ENCODE measurements at regions not wholly inside any gene's neighbourhood (a gene's known extent, or its start where the extent isn't known, plus 50 kb on each side); places are given as distances from the start of the nearest gene placed in this dataset.

DNA sequence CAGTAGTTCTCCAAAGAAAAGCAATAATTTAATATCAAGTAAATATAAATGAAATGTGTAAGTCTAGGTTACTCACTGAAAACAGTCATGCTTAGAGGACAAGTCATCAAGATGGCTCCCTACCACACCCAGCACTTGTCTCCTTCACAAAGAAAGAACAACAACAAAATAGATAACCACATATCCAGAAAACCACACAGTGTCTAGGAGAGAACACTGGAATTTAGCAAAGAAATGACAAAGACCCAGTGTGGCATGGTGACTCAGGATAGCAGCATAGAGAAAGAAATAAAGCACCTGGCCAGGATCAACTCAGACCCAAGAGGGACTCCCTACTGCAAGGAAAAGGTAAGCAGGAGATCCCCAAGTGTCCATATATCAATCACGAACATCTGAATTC is 356.2 kb downstream of the TMEM161B start:
- Histone ChIP-seq H3K36me3 (no peaks in the 10 kb centered on the region), H3K9me3 (ENCODE audit: low read depth) (no peaks in the 10 kb centered on the region), H3K4me1 (ENCODE audit: low read depth) (no peaks in the 10 kb centered on the region), H3K27me3 (no peaks in the 10 kb centered on the region), H3K27ac (no peak overlapping the region), H3K4me3 (no peak overlapping the region)
- TF ChIP-seq, protein P1, sequence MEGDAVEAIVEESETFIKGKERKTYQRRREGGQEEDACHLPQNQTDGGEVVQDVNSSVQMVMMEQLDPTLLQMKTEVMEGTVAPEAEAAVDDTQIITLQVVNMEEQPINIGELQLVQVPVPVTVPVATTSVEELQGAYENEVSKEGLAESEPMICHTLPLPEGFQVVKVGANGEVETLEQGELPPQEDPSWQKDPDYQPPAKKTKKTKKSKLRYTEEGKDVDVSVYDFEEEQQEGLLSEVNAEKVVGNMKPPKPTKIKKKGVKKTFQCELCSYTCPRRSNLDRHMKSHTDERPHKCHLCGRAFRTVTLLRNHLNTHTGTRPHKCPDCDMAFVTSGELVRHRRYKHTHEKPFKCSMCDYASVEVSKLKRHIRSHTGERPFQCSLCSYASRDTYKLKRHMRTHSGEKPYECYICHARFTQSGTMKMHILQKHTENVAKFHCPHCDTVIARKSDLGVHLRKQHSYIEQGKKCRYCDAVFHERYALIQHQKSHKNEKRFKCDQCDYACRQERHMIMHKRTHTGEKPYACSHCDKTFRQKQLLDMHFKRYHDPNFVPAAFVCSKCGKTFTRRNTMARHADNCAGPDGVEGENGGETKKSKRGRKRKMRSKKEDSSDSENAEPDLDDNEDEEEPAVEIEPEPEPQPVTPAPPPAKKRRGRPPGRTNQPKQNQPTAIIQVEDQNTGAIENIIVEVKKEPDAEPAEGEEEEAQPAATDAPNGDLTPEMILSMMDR (IDR thresholded peaks at IDR 0.05; ENCODE audit: low read depth, low read length), result no peak
- DNase-seq (ENCODE audit: low read depth in 1 of 2, low spot score in 1 of 2), result no peak

DNA sequence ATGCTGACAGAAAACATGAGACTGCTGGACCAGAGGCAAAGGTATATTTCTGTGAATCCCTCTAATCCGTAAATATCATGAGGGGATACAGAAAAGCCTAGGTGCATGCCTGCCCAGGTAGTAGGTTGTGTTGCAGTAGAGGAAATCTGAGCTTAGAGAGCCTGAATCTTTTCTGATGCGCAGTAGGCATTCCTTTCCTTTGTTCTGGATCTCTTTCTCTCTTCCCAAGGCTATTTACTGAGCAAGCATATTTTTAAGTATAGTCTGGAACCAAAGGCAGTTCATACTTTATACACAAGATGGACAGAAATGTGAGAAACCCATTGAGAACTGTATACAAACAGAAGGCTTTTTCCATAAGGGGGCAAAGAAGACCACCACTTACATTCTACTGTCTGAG is 359.3 kb downstream of the TMEM161B start:
- TF ChIP-seq, protein P1 (IDR thresholded peaks at IDR 0.05; ENCODE audit: low read depth, low read length), result no peak
- H3K9me3 ChIP-seq (ENCODE audit: low read depth), result no peaks in the 10 kb centered on the region
- no peaks in the 10 kb centered on the region for H3K4me1 ChIP-seq (ENCODE audit: low read depth)
- H3K27me3 ChIP-seq, result no peaks in the 10 kb centered on the region
- no peaks in the 10 kb centered on the region for H3K36me3 ChIP-seq
- no peak overlapping the region for H3K4me3 ChIP-seq
- no peak for DNase-seq (ENCODE audit: low read depth in 1 of 2, low spot score in 1 of 2)
- no peak overlapping the region for H3K27ac ChIP-seq

DNA sequence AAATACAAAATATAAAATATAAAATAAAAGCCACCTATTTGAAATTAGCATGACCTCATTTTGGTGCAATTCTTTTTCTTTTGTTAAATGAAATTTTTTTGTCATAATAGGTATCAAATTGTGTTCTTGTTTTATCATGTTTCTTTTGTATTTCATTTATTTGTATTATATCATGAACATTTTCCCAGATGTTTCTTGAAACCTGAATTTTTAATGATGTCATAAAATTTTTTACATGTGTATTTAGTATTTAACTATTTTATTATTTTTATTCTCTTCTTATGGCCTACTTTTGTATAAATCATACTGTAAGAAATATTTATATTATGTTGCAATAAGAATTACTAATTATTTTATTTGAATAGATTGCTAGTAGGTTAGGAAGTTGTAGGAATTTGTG is 361.7 kb downstream of the TMEM161B start:
- H3K9me3 ChIP-seq (ENCODE audit: low read depth), result no peaks in the 10 kb centered on the region
- no peak overlapping the region for H3K27ac ChIP-seq
- H3K4me1 ChIP-seq (ENCODE audit: low read depth), result no peaks in the 10 kb centered on the region
- H3K4me3 ChIP-seq, result no peak overlapping the region
- H3K27me3 ChIP-seq, result no peaks in the 10 kb centered on the region
- TF ChIP-seq, protein P1 (IDR thresholded peaks at IDR 0.05; ENCODE audit: low read depth, low read length), result no peak
- DNase-seq (ENCODE audit: low read depth in 1 of 2, low spot score in 1 of 2), result no peak
- H3K36me3 ChIP-seq, result no peaks in the 10 kb centered on the region

DNA sequence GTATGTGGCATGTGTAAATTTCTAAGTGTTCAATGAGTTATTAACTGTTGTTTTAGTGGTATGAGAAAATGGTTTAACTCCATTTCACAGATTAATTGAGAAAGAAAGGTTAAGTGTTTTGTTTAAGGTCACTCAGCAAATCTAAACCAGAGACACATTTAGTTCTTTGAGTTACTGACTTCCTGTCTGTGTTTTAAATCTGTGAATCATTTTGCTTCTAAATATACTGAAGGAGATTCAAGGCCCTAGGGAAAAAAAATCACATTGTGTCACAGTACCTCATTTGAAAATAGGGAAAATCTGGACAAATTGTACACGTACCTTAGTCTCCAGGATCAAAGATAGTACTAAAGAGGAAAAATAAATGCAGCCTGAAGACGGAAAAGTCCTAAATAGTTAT is 368.2 kb downstream of the TMEM161B start:
- no peaks in the 10 kb centered on the region for H3K4me1 ChIP-seq (ENCODE audit: low read depth)
- H3K27me3 ChIP-seq, result no peaks in the 10 kb centered on the region
- no peak overlapping the region for H3K4me3 ChIP-seq
- H3K36me3 ChIP-seq, result no peaks in the 10 kb centered on the region
- no peak overlapping the region for H3K27ac ChIP-seq
- no peak for DNase-seq (ENCODE audit: low read depth in 1 of 2, low spot score in 1 of 2)
- no peaks in the 10 kb centered on the region for H3K9me3 ChIP-seq (ENCODE audit: low read depth)
- TF ChIP-seq, protein P1 (IDR thresholded peaks at IDR 0.05; ENCODE audit: low read depth, low read length), result no peak

DNA sequence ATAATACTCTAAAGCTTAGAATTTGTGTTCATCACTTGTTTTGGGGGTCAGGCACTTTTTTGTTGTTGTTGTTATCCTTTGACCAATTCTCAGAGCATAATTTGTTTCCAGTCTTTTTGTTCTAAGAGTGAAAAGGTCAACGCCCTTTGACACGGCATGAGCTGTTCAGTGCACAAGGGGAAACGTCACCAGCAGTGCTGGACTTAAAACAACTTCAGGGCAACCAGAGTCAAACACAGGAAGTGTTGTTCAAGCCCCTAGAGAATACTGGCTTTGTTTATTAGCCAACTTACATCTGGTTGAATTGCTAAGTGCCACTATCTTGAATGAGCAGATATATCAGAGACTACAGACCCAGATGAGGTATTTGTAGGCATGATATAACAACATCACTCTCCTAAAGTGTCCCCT is 368.9 kb downstream of the TMEM161B start:
- H3K27ac ChIP-seq, result no peak overlapping the region
- no peak overlapping the region for H3K4me3 ChIP-seq

More for the DNA sequence above, 368.9 kb downstream of the TMEM161B start:
- H3K9me3 ChIP-seq (ENCODE audit: low read depth), result no peaks in the 10 kb centered on the region
- no peaks in the 10 kb centered on the region for H3K36me3 ChIP-seq
- TF ChIP-seq, protein P1 (IDR thresholded peaks at IDR 0.05; ENCODE audit: low read depth, low read length), result no peak
- no peak for DNase-seq (ENCODE audit: low read depth in 1 of 2, low spot score in 1 of 2)
- H3K4me1 ChIP-seq (ENCODE audit: low read depth), result no peaks in the 10 kb centered on the region
- no peaks in the 10 kb centered on the region for H3K27me3 ChIP-seq
